H1 (cell line): ENCODE measurements at regions not wholly inside any gene's neighbourhood (a gene's known extent, or its start where the extent isn't known, plus 50 kb on each side); places are given as distances from the start of the nearest gene placed in this dataset.

Experiments used
- CBX8 ChIP-seq: fragments of 300-800, 300-1000 bp; sonication (generic); IDR thresholded peaks from 2 replicates; pipeline ENCODE4 v1.7.1; 2016; ENCODE audit warnings: low read depth, low read length, borderline replicate concordance
- CREB1 ChIP-seq: IDR thresholded peaks from 2 replicates; pipeline ENCODE4 v1.6.1; 2012; ENCODE audit warnings: inconsistent platforms
- CTCF ChIP-seq, 3 experiments: IDR thresholded peaks; 1 replicate in 2 of 3; 2 replicates in 1 of 3; pipeline versions ENCODE4 v1.5.1 to v1.6.1; 2011; ENCODE audit warnings: low read length in 3 of 3, mild to moderate bottlenecking in 3 of 3, inconsistent platforms in 2 of 3, low read depth in 1 of 3, moderate library complexity in 1 of 3; ENCODE audit not compliant: insufficient read depth in 1 of 3; ENCODE audit errors: control extremely low read depth in 1 of 3
- EZH2 ChIP-seq: fragments of 200-600 bp; sonication (generic); IDR thresholded peaks from 2 replicates; pipeline ENCODE4 v1.7.1; 2012; ENCODE audit warnings: low read depth, mild to moderate bottlenecking, moderate library complexity, low read length, inconsistent platforms; ENCODE audit not compliant: severe bottlenecking
- MAX ChIP-seq: IDR thresholded peaks from 2 replicates; pipeline ENCODE4 v1.6.1; 2012; ENCODE audit warnings: inconsistent platforms
- POLR2A ChIP-seq, 2 experiments: IDR thresholded peaks; 1 replicate in 1 of 2; 2 replicates in 1 of 2; pipeline ENCODE4 v1.6.1; 2011; ENCODE audit warnings: low read depth in 2 of 2, low read length in 2 of 2, mild to moderate bottlenecking in 2 of 2; ENCODE audit errors: control extremely low read depth in 1 of 2
- POLR2AphosphoS5 ChIP-seq: IDR thresholded peaks from 2 replicates; pipeline ENCODE4 v1.6.1; 2011; ENCODE audit warnings: low read depth, low read length
- SP1 ChIP-seq: IDR thresholded peaks from 2 replicates; pipeline ENCODE4 v1.6.1; 2011; ENCODE audit warnings: low read depth, low read length
- SRF ChIP-seq: IDR thresholded peaks from 2 replicates; pipeline ENCODE4 v1.6.1; 2011; ENCODE audit warnings: mild to moderate bottlenecking, low read depth, low read length, moderate library complexity
- YY1 ChIP-seq: IDR thresholded peaks from 2 replicates; pipeline ENCODE4 v1.6.1; 2011; ENCODE audit warnings: low read depth, mild to moderate bottlenecking, low read length

GRCh38 chr10:131755200-131755599, 145.6 kb upstream of the PPP2R2D start:
- TF ChIP-seq CREB1 (no peak), SP1 (no peak), SRF (no peak), POLR2A (IDR thresholded peaks at IDR 0.05; ENCODE audit: control extremely low read depth in 1 of 2, low read depth in 2 of 2, low read length in 2 of 2) (no peak), CTCF (IDR thresholded peaks at IDR 0.05; ENCODE audit: control extremely low read depth in 1 of 3, insufficient read depth in 1 of 3, low read depth in 1 of 3, low read length in 3 of 3) (no peak), EZH2 (no peak), MAX (no peak), CBX8 (no peak), YY1 (no peak), POLR2AphosphoS5 (no peak)
